Activated CD8-positive, alpha-beta memory T cell treated with anti-CD3 and anti-CD28 coated beads, Interleukin-2, amount 10 ng/mL, durations not matched to agents 7 days and 5 days (primary cell): ENCODE measurements at regions not wholly inside any gene's neighbourhood (a gene's known extent, or its start where the extent isn't known, plus 50 kb on each side); places are given as distances from the start of the nearest gene placed in this dataset.

Experiments used
- ATAC-seq: fragments of 150-1000 bp; cut with Tn5 transposase; one replicate; pipeline ENCODE4 v1.10.0; 2021; ENCODE audit warnings: moderate library complexity
- CTCF ChIA-PET: fragments of 350-600 bp; sonication (Branson Sonifier 250); formaldehyde crosslinking; loops from one replicate; lab custom pipeline; 2021; ENCODE audit warnings: antibody characterized with exemption; lab: Charles Lee
- DNase-seq: peaks from one replicate; pipeline ENCODE4 v3.0.0-alpha.2; 2020
- H3K27ac Mint-ChIP-seq: one replicate; pipeline ENCODE4 v1.8.0; 2021; ENCODE audit warnings: mild to moderate bottlenecking, mixed read lengths
- H3K27me3 Mint-ChIP-seq: one replicate; pipeline ENCODE4 v1.8.0; 2021; ENCODE audit warnings: mixed read lengths
- H3K36me3 Mint-ChIP-seq: one replicate; pipeline ENCODE4 v1.8.0; 2021; ENCODE audit warnings: mild to moderate bottlenecking, mixed read lengths
- H3K4me1 Mint-ChIP-seq: one replicate; pipeline ENCODE4 v1.8.0; 2021; ENCODE audit warnings: mixed read lengths
- H3K4me3 Mint-ChIP-seq: one replicate; pipeline ENCODE4 v1.8.0; 2021; ENCODE audit warnings: mild to moderate bottlenecking, moderate library complexity, mixed read lengths
- H3K9me3 Mint-ChIP-seq: one replicate; pipeline ENCODE4 v1.8.0; 2022; ENCODE audit warnings: low read depth, mixed read lengths

GRCh38 chr2:125837611-125838010 lies 818.3 kb upstream of the GYPC start:
- ATAC-seq = no peak
- no peak for DNase-seq
- no peaks in the 10 kb centered on the region for H3K27me3 Mint-ChIP-seq
- H3K9me3 Mint-ChIP-seq = peaks cover 2% of the 10 kb centered on the region
- no peak overlapping the region for H3K4me3 Mint-ChIP-seq
- H3K36me3 Mint-ChIP-seq = no peaks in the 10 kb centered on the region
- CTCF ChIA-PET = no interaction called here
- H3K4me1 Mint-ChIP-seq = no peaks in the 10 kb centered on the region
- H3K27ac Mint-ChIP-seq = no peak overlapping the region

- no peaks in the 10 kb centered on the region for H3K9me3 Mint-ChIP-seq
- no peak for ATAC-seq
- H3K27ac Mint-ChIP-seq = no peak overlapping the region
- H3K36me3 Mint-ChIP-seq = no peaks in the 10 kb centered on the region
- H3K4me3 Mint-ChIP-seq = no peak overlapping the region
- H3K4me1 Mint-ChIP-seq = no peaks in the 10 kb centered on the region
- CTCF ChIA-PET = no interaction called here
- H3K27me3 Mint-ChIP-seq = no peaks in the 10 kb centered on the region
- no peak for DNase-seq
These were observed 816.0 kb upstream of the GYPC start for GRCh38 chr2:125839945-125840344.

DNA sequence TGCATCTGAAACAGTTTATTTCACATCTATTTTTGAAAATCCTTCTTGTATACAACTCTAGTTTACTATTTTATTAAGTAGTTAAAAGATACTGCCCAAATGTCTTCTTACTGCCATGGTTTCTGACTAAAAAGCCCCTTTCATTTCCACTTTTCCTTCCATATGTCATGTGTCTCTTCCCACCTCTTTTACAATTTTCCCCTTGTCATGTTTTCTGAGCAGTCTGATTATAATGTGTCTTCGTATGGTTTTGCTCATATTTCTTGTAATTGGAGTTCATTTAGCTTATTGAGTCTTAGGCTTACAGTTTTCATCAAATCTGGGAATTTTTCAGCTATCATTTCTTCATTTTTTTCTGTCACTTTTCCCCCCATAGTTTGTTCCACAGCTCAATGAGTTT lies 813.9 kb upstream of the GYPC start:
- ATAC-seq = no peak
- H3K4me3 Mint-ChIP-seq = no peak overlapping the region
- H3K9me3 Mint-ChIP-seq = no peaks in the 10 kb centered on the region
- DNase-seq = no peak
- no peaks in the 10 kb centered on the region for H3K36me3 Mint-ChIP-seq
- CTCF ChIA-PET = no interaction called here
- no peak overlapping the region for H3K27ac Mint-ChIP-seq
- no peaks in the 10 kb centered on the region for H3K4me1 Mint-ChIP-seq
- no peaks in the 10 kb centered on the region for H3K27me3 Mint-ChIP-seq

GRCh38 chr2:125850541-125850940 lies 805.4 kb upstream of the GYPC start:
- no peak for ATAC-seq
- CTCF ChIA-PET = no interaction called here
- no peak overlapping the region for H3K4me3 Mint-ChIP-seq
- H3K27me3 Mint-ChIP-seq = no peaks in the 10 kb centered on the region
- H3K9me3 Mint-ChIP-seq = peaks cover 5% of the 10 kb centered on the region
- H3K4me1 Mint-ChIP-seq = no peaks in the 10 kb centered on the region
- H3K36me3 Mint-ChIP-seq = no peaks in the 10 kb centered on the region
- DNase-seq = no peak
- H3K27ac Mint-ChIP-seq = no peak overlapping the region

GRCh38 chr2:125852364-125852763 lies 803.6 kb upstream of the GYPC start:
- Mint-ChIP-seq H3K4me3 (no peak overlapping the region), H3K36me3 (no peaks in the 10 kb centered on the region), H3K9me3 (peaks cover 5% of the 10 kb centered on the region), H3K27me3 (no peaks in the 10 kb centered on the region), H3K4me1 (no peaks in the 10 kb centered on the region), H3K27ac (no peak overlapping the region)
- ATAC-seq = no peak
- CTCF ChIA-PET = no interaction called here
- DNase-seq = no peak

DNA sequence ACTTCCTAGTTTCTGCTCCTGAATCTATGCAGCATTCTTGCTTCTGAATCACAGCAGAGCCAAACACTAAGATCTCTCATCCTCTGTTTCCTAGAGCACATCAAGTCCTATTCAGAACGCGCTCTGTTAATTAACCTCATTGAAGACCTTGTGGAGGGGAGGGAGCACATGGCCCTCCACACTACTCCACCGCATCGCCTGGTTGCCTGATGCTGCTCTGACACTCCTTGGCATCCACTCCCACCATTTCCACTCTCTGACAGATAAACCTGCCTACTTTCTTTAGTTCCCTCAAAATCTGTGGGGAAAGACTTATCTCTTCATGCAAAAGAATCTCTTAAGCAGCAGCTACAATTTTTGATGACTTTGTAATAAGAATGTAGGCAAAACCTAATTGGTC lies 802.3 kb upstream of the GYPC start:
- CTCF ChIA-PET = no interaction called here
- ATAC-seq = no peak
- H3K27ac Mint-ChIP-seq = no peak overlapping the region
- no peaks in the 10 kb centered on the region for H3K27me3 Mint-ChIP-seq
- H3K36me3 Mint-ChIP-seq = no peaks in the 10 kb centered on the region
- no peaks in the 10 kb centered on the region for H3K4me1 Mint-ChIP-seq
- peaks cover 5% of the 10 kb centered on the region for H3K9me3 Mint-ChIP-seq
- no peak for DNase-seq
- H3K4me3 Mint-ChIP-seq = no peak overlapping the region

DNA sequence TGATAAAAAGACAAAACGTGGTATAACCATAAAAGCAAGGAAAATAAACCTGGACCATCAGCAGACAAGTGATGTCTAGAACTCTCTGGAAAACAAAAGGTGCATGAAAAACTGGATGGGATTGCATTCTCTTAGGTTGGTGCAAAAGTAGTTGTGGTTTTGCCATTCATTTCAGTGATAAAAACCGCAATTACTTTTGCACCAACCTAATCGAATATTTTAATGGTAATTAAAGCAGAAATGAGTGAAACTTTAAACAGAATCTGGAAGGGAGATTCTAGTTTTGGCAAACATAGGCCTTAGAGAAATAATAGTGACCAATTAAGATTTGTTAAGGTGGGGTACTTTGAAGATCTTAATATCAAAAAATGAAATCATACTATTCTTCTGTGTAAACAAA lies 800.8 kb upstream of the GYPC start:
- Mint-ChIP-seq H3K27me3 (no peaks in the 10 kb centered on the region), H3K36me3 (no peaks in the 10 kb centered on the region), H3K9me3 (peaks cover 5% of the 10 kb centered on the region), H3K4me3 (no peak overlapping the region), H3K27ac (no peak overlapping the region), H3K4me1 (no peaks in the 10 kb centered on the region)
- ATAC-seq (no peak), DNase-seq (no peak)
- CTCF ChIA-PET = no interaction called here

DNA sequence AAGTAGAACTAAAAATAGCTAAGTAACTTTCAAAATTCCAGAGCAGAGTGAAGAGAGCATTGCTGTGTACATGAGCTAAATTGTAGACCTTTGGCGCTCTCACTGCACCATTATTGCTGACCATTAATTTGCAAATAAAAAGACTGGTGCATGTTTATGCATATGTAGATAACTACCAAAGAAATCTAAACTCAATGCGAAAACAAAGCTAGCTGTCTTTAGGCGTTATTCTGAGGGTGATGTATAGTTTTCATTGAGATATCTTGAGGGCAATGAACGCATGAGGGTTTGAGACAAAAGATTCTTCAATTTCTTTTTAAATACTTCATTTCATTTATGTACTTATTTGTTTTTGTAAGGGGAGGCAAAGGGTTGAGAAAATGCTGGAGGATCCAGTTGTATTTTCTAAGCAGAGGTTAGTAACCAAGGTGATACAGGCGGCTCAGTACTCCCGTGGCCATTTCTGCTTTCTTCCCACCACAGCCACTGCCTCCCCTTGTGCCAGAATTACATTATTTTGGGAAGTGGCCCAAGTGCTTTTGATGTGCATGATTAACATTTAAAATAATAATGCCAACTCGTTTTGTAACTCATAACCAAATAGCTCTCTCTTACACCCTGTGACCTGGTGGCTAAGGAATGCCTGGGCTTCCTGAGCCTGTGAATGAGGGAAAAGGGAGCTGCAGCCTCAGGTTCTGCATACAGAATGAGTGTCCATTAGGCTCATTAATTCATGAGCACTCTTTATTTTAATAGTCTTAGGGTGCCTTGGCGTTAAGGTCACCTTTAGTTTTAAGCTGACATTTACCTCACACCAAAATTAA lies 797.8 kb upstream of the GYPC start:
- H3K4me3 Mint-ChIP-seq = no peak overlapping the region
- H3K36me3 Mint-ChIP-seq = no peaks in the 10 kb centered on the region
- no peaks in the 10 kb centered on the region for H3K27me3 Mint-ChIP-seq
- no peak for DNase-seq
- peaks cover 3% of the 10 kb centered on the region for H3K9me3 Mint-ChIP-seq
- CTCF ChIA-PET = no interaction called here
- H3K27ac Mint-ChIP-seq = no peak overlapping the region
- ATAC-seq = no peak
- no peaks in the 10 kb centered on the region for H3K4me1 Mint-ChIP-seq

DNA sequence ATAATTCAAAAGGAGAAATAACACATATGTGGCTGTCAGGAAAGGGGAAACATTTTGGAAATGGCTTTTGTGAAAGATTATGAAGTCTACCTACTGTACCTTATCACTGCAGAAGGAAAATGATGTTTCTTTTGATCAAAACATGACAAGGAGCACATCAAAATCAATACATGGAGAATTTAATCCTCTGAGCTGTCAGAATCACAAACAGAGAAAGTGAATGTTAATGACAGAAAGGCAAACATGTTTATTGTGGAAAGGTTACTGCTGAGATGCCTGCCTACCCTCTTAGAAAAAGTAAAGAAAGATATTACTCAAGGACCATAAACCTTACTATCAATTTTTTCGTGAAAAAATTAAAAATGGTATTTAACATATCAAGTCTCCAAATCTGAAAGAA lies 794.5 kb upstream of the GYPC start:
- no peak for ATAC-seq
- Mint-ChIP-seq H3K4me3 (no peak overlapping the region), H3K9me3 (no peaks in the 10 kb centered on the region), H3K27ac (no peak overlapping the region), H3K36me3 (no peaks in the 10 kb centered on the region), H3K4me1 (no peaks in the 10 kb centered on the region), H3K27me3 (no peaks in the 10 kb centered on the region)
- no peak for DNase-seq
- CTCF ChIA-PET = no interaction called here

DNA sequence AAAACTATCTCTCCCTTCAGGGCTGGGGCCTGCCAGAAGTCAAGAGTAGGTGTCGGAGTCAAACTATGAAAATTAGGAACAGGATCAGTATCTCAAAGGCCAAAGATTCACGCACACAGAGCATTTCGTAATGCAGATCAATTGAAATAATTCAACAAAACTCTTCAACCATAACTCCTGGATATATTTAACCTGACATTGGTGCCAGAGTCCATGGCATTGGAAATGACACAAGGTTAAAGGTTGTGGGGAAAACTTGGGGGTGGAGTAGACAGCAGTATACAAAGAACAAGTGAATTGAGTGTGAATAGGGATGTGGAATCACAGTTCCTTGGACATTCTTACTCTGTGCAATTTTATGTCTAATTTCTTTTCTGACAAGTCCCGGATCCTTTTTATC lies 788.0 kb upstream of the GYPC start:
- no peaks in the 10 kb centered on the region for H3K27me3 Mint-ChIP-seq
- no peak overlapping the region for H3K27ac Mint-ChIP-seq
- H3K9me3 Mint-ChIP-seq = peaks cover 2% of the 10 kb centered on the region
- no peak overlapping the region for H3K4me3 Mint-ChIP-seq
- H3K4me1 Mint-ChIP-seq = no peaks in the 10 kb centered on the region
- DNase-seq (no peak), ATAC-seq (no peak)
- CTCF ChIA-PET = no interaction called here
- no peaks in the 10 kb centered on the region for H3K36me3 Mint-ChIP-seq

- H3K4me1 Mint-ChIP-seq = no peaks in the 10 kb centered on the region
- no peak overlapping the region for H3K27ac Mint-ChIP-seq
- no peaks in the 10 kb centered on the region for H3K36me3 Mint-ChIP-seq
- peaks cover 2% of the 10 kb centered on the region for H3K9me3 Mint-ChIP-seq
- no peak overlapping the region for H3K4me3 Mint-ChIP-seq
- no peaks in the 10 kb centered on the region for H3K27me3 Mint-ChIP-seq
- ATAC-seq (no peak), DNase-seq (no peak)
- CTCF ChIA-PET = no interaction called here
These were observed 785.7 kb upstream of the GYPC start for GRCh38 chr2:125870264-125870663.

DNA sequence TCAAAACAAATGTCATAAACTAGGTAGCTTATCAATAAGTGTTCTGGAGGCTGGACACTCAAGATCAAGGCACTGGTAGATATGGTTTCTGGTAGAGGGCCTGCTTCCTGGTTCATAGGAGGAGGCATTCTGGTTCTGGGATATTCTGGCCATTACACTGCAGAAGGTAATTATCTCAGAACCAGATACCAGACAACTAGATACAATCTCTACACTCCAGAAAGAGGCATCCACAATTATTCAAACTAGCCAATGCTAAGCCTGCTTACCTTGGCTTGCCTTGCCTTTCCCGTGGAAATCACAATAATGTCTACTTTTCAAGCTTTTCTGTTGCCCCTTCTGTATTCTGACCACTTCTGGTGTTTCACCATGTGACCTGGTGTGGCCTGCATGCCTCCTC lies 785.2 kb upstream of the GYPC start:
- no peak overlapping the region for H3K4me3 Mint-ChIP-seq
- H3K36me3 Mint-ChIP-seq = no peaks in the 10 kb centered on the region
- ATAC-seq = no peak
- H3K27me3 Mint-ChIP-seq = no peaks in the 10 kb centered on the region
- CTCF ChIA-PET = no interaction called here
- no peak overlapping the region for H3K27ac Mint-ChIP-seq
- DNase-seq = no peak
- peaks cover 4% of the 10 kb centered on the region for H3K9me3 Mint-ChIP-seq
- no peaks in the 10 kb centered on the region for H3K4me1 Mint-ChIP-seq

GRCh38 chr2:125874564-125874963 lies 781.4 kb upstream of the GYPC start:
- ATAC-seq = no peak
- no peaks in the 10 kb centered on the region for H3K4me1 Mint-ChIP-seq
- peaks cover 6% of the 10 kb centered on the region for H3K9me3 Mint-ChIP-seq
- no peak overlapping the region for H3K4me3 Mint-ChIP-seq
- H3K27ac Mint-ChIP-seq = no peak overlapping the region
- no peak for DNase-seq
- no peaks in the 10 kb centered on the region for H3K36me3 Mint-ChIP-seq
- CTCF ChIA-PET = no interaction called here
- no peaks in the 10 kb centered on the region for H3K27me3 Mint-ChIP-seq

DNA sequence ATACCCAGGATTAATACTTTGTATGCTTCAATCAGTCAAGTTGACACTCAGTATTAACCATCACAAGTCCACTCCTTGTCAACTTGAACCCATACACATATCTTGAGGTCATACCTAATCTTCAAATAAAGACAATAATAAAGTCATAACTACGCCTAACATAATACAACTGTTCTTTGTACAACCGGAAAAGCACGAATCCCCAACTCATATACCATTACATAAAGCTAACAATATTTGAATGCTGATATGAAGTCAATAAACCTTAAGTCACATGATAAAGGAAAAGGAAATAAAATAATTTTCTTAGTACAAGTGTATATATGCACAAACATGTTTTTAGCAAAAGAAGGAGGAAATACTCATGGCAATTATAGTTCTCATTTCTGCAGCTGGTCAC lies 770.6 kb upstream of the GYPC start:
- H3K4me3 Mint-ChIP-seq = no peak overlapping the region

GRCh38 chr2:125886153-125886552 lies 769.8 kb upstream of the GYPC start:
- no peak for DNase-seq
- Mint-ChIP-seq H3K36me3 (no peaks in the 10 kb centered on the region), H3K27me3 (no peaks in the 10 kb centered on the region), H3K27ac (no peak overlapping the region), H3K4me3 (no peak overlapping the region), H3K4me1 (no peaks in the 10 kb centered on the region), H3K9me3 (peaks cover 7% of the 10 kb centered on the region)
- no peak for ATAC-seq
- CTCF ChIA-PET = no interaction called here

More for the DNA sequence above, 770.6 kb upstream of the GYPC start:
- CTCF ChIA-PET = no interaction called here
- H3K36me3 Mint-ChIP-seq = no peaks in the 10 kb centered on the region
- no peak for DNase-seq
- no peaks in the 10 kb centered on the region for H3K4me1 Mint-ChIP-seq
- ATAC-seq = no peak
- no peaks in the 10 kb centered on the region for H3K27me3 Mint-ChIP-seq
- peaks cover 7% of the 10 kb centered on the region for H3K9me3 Mint-ChIP-seq
- H3K27ac Mint-ChIP-seq = no peak overlapping the region
